NB4 (cell line): ENCODE measurements at regions not wholly inside any gene's neighbourhood (a gene's known extent, or its start where the extent isn't known, plus 50 kb on each side); places are given as distances from the start of the nearest gene placed in this dataset.

Source experiments
- DNase-seq: peaks from one replicate; pipeline ENCODE4 v3.0.0; 2010; ENCODE audit warnings: low read depth
- H3K4me3 ChIP-seq: one replicate; pipeline ENCODE4 v1.5.1; 2011; ENCODE audit warnings: mild to moderate bottlenecking, low read depth, low read length, moderate library complexity
- MYC ChIP-seq: IDR thresholded peaks from 2 replicates; pipeline ENCODE4 v1.6.1; 2011; ENCODE audit warnings: low read depth, low read length
- POLR2A ChIP-seq: IDR thresholded peaks from 2 replicates; pipeline ENCODE4 v1.6.1; 2011; ENCODE audit warnings: mild to moderate bottlenecking; ENCODE audit not compliant: insufficient read length; ENCODE audit errors: extremely low read depth
- TF ChIP-seq, protein P1 (sequence below): IDR thresholded peaks from 2 replicates; pipeline ENCODE4 v1.6.1; 2011; ENCODE audit warnings: low read depth, low read length
- TF ChIP-seq, protein P2 (sequence below): IDR thresholded peaks from one replicate; pipeline ENCODE4 v1.5.1; 2012; ENCODE audit warnings: low read depth, low read length

DNA sequence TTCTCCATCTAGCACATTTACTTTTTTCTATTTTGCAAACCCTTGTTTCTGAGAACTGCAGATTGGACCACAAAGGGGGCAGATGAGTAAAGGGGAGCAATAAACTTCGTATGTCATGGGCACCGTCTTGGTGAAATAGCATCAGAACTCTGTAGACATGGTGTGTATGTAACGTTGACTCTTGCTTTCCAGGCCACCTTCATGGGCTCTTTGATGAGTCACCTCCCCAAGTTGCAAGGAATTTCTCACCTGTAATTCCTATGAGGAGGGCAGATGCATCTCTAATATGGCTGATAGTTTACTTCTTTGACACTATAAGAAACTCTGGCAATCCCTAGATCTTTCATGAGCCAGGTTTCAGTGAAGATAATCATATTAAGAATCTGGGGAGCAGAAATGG lies 163.4 kb upstream of the PLPPR1 start:
- H3K4me3 ChIP-seq, result no peak overlapping the region
- DNase-seq, result no peak
- TF ChIP-seq, protein P1, sequence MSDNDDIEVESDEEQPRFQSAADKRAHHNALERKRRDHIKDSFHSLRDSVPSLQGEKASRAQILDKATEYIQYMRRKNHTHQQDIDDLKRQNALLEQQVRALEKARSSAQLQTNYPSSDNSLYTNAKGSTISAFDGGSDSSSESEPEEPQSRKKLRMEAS, result no peak
- TF ChIP-seq, protein P2, sequence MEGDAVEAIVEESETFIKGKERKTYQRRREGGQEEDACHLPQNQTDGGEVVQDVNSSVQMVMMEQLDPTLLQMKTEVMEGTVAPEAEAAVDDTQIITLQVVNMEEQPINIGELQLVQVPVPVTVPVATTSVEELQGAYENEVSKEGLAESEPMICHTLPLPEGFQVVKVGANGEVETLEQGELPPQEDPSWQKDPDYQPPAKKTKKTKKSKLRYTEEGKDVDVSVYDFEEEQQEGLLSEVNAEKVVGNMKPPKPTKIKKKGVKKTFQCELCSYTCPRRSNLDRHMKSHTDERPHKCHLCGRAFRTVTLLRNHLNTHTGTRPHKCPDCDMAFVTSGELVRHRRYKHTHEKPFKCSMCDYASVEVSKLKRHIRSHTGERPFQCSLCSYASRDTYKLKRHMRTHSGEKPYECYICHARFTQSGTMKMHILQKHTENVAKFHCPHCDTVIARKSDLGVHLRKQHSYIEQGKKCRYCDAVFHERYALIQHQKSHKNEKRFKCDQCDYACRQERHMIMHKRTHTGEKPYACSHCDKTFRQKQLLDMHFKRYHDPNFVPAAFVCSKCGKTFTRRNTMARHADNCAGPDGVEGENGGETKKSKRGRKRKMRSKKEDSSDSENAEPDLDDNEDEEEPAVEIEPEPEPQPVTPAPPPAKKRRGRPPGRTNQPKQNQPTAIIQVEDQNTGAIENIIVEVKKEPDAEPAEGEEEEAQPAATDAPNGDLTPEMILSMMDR, result no peak
- no peak for TF ChIP-seq MYC
- TF ChIP-seq POLR2A, result no peak

- TF ChIP-seq POLR2A (no peak), MYC (no peak)
- TF ChIP-seq, protein P2, result no peak
- TF ChIP-seq, protein P1, result no peak
- DNase-seq, result no peak
- no peak overlapping the region for H3K4me3 ChIP-seq
These were observed 162.9 kb upstream of the PLPPR1 start for GRCh38 chr9:100865648-100866047.

- TF ChIP-seq MYC (no peak), POLR2A (no peak)
- TF ChIP-seq, protein P1, result no peak
- TF ChIP-seq, protein P2, result no peak
- DNase-seq, result no peak
- no peak overlapping the region for H3K4me3 ChIP-seq
These were observed 159.2 kb upstream of the PLPPR1 start for GRCh38 chr9:100869326-100869725.

DNA sequence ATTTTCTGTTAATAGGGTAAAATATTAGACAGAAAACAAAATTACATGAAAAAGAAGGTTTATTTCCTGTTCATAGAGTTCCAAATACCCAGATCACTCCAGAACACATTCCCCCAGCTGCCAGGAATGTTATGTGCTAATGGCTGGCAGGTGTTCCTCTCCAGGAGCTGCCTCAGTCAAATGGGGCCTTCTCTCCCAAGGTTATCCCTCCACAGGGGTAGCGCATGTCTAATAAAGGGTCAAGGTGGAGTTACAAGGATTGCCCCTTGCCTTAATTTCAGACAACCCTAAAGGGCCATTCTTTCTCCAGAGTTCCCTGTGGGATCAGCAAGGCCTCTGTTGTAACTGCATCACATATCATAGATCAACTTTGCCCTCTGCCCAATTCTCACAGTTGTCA lies 148.6 kb upstream of the PLPPR1 start:
- TF ChIP-seq, protein P2, result no peak
- TF ChIP-seq, protein P1, result no peak
- TF ChIP-seq MYC, result no peak
- TF ChIP-seq POLR2A, result no peak
- H3K4me3 ChIP-seq, result no peak overlapping the region
- no peak for DNase-seq

- no peak for DNase-seq
- no peak for TF ChIP-seq POLR2A
- TF ChIP-seq, protein P1, result no peak
- no peak for TF ChIP-seq MYC
- TF ChIP-seq, protein P2, result no peak
- no peak overlapping the region for H3K4me3 ChIP-seq
These were observed 148.2 kb upstream of the PLPPR1 start for GRCh38 chr9:100880284-100880683.

DNA sequence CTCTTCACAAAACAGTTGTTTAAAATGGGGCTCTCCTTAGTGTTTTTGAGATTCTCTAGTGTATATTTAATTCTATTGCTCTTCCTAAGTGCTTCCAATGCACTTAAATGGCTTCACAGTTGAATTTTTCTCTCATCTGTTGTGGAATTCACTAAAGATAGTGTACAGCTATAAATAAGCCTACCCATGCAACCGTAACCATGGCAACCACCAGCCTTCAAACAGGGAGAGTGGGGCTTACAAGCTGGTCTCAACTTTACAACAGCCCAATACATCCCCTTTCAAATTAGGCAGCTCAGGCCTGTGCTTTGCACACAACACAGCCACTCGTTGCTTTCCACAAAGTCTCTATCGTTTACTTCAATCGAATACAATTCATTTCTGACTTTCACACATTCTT lies 144.0 kb upstream of the PLPPR1 start:
- no peak for DNase-seq

More for the DNA sequence above, 144.0 kb upstream of the PLPPR1 start:
- no peak overlapping the region for H3K4me3 ChIP-seq
- TF ChIP-seq POLR2A (no peak), MYC (no peak)
- TF ChIP-seq, protein P1, result no peak
- TF ChIP-seq, protein P2, result no peak
